ENCODE measurements at regions not wholly inside any gene's neighbourhood (a gene's known extent, or its start where the extent isn't known, plus 50 kb on each side); places are given as distances from the start of the nearest gene placed in this dataset.
"Not testable (repeated sequence)": the region's sequence is repeated elsewhere in the genome, so short reads cannot be mapped to it uniquely, and the experiment has no call there.

- DNase-seq = no peak
These were observed 179.0 kb downstream of the BCAS1 start for GRCh38 chr20:53891306-53891894.

- DNase-seq = no peak
These were observed 179.7 kb downstream of the BCAS1 start for GRCh38 chr20:53890443-53891305.

GRCh38 chr20:53889411-53890148 lies 180.8 kb downstream of the BCAS1 start:
- no peak for DNase-seq

- no peak for DNase-seq
These were observed 181.4 kb downstream of the BCAS1 start for GRCh38 chr20:53888951-53889350.

GRCh38 chr20:53888510-53888909 lies 181.9 kb downstream of the BCAS1 start:
- no peak for DNase-seq

GRCh38 chr20:53887973-53888372 lies 182.4 kb downstream of the BCAS1 start:
- no peak for DNase-seq

- no peak for DNase-seq
These were observed 185.4 kb downstream of the BCAS1 start for GRCh38 chr20:53884859-53885541.

GRCh38 chr20:53883098-53883911 lies 187.1 kb downstream of the BCAS1 start:
- peak; percentile 85 for DNase-seq

- not testable (repeated sequence) for DNase-seq
These were observed 187.9 kb downstream of the BCAS1 start for GRCh38 chr20:53882438-53882986.

- DNase-seq = peak; percentile 24
These were observed 189.0 kb downstream of the BCAS1 start for GRCh38 chr20:53881362-53881761.

GRCh38 chr20:53880108-53880641 lies 190.2 kb downstream of the BCAS1 start:
- DNase-seq = no peak

GRCh38 chr20:53879048-53879684 lies 191.2 kb downstream of the BCAS1 start:
- DNase-seq = no peak

- DNase-seq = no peak
These were observed 191.9 kb downstream of the BCAS1 start for GRCh38 chr20:53878262-53879047.

- no peak for DNase-seq
These were observed 193.4 kb downstream of the BCAS1 start for GRCh38 chr20:53876956-53877355.

- DNase-seq = no peak
These were observed 193.9 kb downstream of the BCAS1 start for GRCh38 chr20:53876470-53876869.

- DNase-seq = no peak
These were observed 194.9 kb downstream of the BCAS1 start for GRCh38 chr20:53875452-53875851.

GRCh38 chr20:53874706-53875105 lies 195.7 kb downstream of the BCAS1 start:
- DNase-seq = no peak

- DNase-seq = no peak
These were observed 196.3 kb downstream of the BCAS1 start for GRCh38 chr20:53874104-53874503.

- peak; percentile 63 for DNase-seq
These were observed 197.2 kb downstream of the BCAS1 start for GRCh38 chr20:53873230-53873604.

GRCh38 chr20:53872561-53873229 lies 197.7 kb downstream of the BCAS1 start:
- DNase-seq = peak; percentile 87

Measured in NCI-H2171 treated with DMSO at 0.1 percent for 48 hours (cell line).